Upper lobe of right lung (tissue), 1 donor: ENCODE measurements at regions not wholly inside any gene's neighbourhood (a gene's known extent, or its start where the extent isn't known, plus 50 kb on each side); places are given as distances from the start of the nearest gene placed in this dataset.
A peak's percentile ranks its signal among the peaks of the same experiment; 100 is the strongest.

ENCODE experiments used
- ATAC-seq: fragments of 200-7000 bp; cut with Tn5 transposase; one replicate; pipeline ENCODE4 v1.9.1; 2020; ENCODE audit warnings: mild to moderate bottlenecking, moderate library complexity
- DNase-seq: peaks from one replicate; pipeline ENCODE4 v3.0.0-alpha.2; 2020
- H3K27ac ChIP-seq: fragments of 200-600 bp; one replicate; pipeline ENCODE4 v1.8.0; 2022
- H3K27me3 ChIP-seq: fragments of 200-600 bp; one replicate; pipeline ENCODE4 v1.8.0; 2022; ENCODE audit warnings: mild to moderate bottlenecking
- H3K36me3 ChIP-seq: fragments of 200-600 bp; one replicate; pipeline ENCODE4 v1.8.0; 2022
- H3K4me1 ChIP-seq: fragments of 200-600 bp; one replicate; pipeline ENCODE4 v1.8.0; 2022
- H3K4me3 ChIP-seq: fragments of 200-600 bp; one replicate; pipeline ENCODE4 v1.8.0; 2022; ENCODE audit warnings: mild to moderate bottlenecking
- H3K9me3 ChIP-seq: fragments of 200-600 bp; one replicate; pipeline ENCODE4 v1.8.0; 2022
- intact Hi-C: fragments of 100-400 bp; cut with DNase I; formaldehyde crosslinking; loops from one replicate; pipeline ENCODE4 v1.11.0; 2022
- TF ChIP-seq, protein P1 (sequence below): fragments of 200-600 bp; IDR thresholded peaks from one replicate; pipeline ENCODE4 v1.8.0; 2022; ENCODE audit warnings: antibody characterized with exemption
- donor health status: DM: no; HTN: yes; CAD: no; lungs with severe emphysema.

- DNase-seq, result no peak
- no peaks in the 10 kb centered on the region for H3K4me1 ChIP-seq
- no peak overlapping the region for H3K4me3 ChIP-seq
- no peaks in the 10 kb centered on the region for H3K9me3 ChIP-seq
- no peak for ATAC-seq
- intact Hi-C loops, result no loop called here
- no peak overlapping the region for H3K27ac ChIP-seq
- no peaks in the 10 kb centered on the region for H3K27me3 ChIP-seq
- H3K36me3 ChIP-seq, result no peaks in the 10 kb centered on the region
- TF ChIP-seq, protein P1, sequence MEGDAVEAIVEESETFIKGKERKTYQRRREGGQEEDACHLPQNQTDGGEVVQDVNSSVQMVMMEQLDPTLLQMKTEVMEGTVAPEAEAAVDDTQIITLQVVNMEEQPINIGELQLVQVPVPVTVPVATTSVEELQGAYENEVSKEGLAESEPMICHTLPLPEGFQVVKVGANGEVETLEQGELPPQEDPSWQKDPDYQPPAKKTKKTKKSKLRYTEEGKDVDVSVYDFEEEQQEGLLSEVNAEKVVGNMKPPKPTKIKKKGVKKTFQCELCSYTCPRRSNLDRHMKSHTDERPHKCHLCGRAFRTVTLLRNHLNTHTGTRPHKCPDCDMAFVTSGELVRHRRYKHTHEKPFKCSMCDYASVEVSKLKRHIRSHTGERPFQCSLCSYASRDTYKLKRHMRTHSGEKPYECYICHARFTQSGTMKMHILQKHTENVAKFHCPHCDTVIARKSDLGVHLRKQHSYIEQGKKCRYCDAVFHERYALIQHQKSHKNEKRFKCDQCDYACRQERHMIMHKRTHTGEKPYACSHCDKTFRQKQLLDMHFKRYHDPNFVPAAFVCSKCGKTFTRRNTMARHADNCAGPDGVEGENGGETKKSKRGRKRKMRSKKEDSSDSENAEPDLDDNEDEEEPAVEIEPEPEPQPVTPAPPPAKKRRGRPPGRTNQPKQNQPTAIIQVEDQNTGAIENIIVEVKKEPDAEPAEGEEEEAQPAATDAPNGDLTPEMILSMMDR, result no peak
Measured at GRCh38 chr9:117875886-117876285, 171.7 kb downstream of the TLR4 start.

DNA sequence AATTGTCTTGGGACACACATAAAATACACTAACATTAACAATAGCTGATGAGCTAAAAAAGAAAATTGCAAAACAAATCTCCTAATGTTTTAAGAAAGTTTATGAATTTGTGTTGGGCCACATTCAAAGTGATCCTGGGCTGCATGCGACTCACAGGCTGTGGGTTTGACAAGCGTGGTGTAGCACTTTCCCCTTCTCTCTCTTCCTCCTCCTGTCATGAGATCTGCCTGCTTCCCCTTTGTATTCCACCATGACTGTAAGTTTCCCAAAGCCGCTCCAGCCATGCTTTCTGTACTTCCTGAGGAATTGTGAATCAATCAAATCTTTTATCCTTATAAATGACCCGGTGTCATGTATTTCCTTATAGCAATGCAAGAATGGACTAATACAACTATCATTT, 178.0 kb downstream of the TLR4 start:
- no peaks in the 10 kb centered on the region for H3K4me1 ChIP-seq
- no peak overlapping the region for H3K4me3 ChIP-seq
- no peaks in the 10 kb centered on the region for H3K36me3 ChIP-seq
- no peak for DNase-seq
- no peaks in the 10 kb centered on the region for H3K27me3 ChIP-seq
- intact Hi-C loops, result no loop called here
- no peak overlapping the region for H3K27ac ChIP-seq
- TF ChIP-seq, protein P1, result no peak
- peak; percentile 50 for ATAC-seq
- no peaks in the 10 kb centered on the region for H3K9me3 ChIP-seq

- DNase-seq (no peak), ATAC-seq (no peak)
- no peaks in the 10 kb centered on the region for H3K4me1 ChIP-seq
- no peaks in the 10 kb centered on the region for H3K27me3 ChIP-seq
- intact Hi-C loops, result no loop called here
- no peak overlapping the region for H3K27ac ChIP-seq
- H3K4me3 ChIP-seq, result no peak overlapping the region
- no peaks in the 10 kb centered on the region for H3K36me3 ChIP-seq
- TF ChIP-seq, protein P1, result no peak
- no peaks in the 10 kb centered on the region for H3K9me3 ChIP-seq
Measured at GRCh38 chr9:117886616-117887015, 182.4 kb downstream of the TLR4 start.

- no peak overlapping the region for H3K27ac ChIP-seq
- TF ChIP-seq, protein P1, result no peak
- H3K4me1 ChIP-seq, result no peaks in the 10 kb centered on the region
- intact Hi-C loops, result no loop called here
- no peak overlapping the region for H3K4me3 ChIP-seq
- H3K9me3 ChIP-seq, result no peaks in the 10 kb centered on the region
- no peaks in the 10 kb centered on the region for H3K27me3 ChIP-seq
- ATAC-seq (no peak), DNase-seq (no peak)
- no peaks in the 10 kb centered on the region for H3K36me3 ChIP-seq
Measured at GRCh38 chr9:117887383-117887782, 183.2 kb downstream of the TLR4 start.

- H3K4me1 ChIP-seq, result no peaks in the 10 kb centered on the region
- no peak overlapping the region for H3K27ac ChIP-seq
- intact Hi-C loops, result no loop called here
- no peaks in the 10 kb centered on the region for H3K36me3 ChIP-seq
- ATAC-seq (no peak), DNase-seq (no peak)
- no peak overlapping the region for H3K4me3 ChIP-seq
- H3K9me3 ChIP-seq, result no peaks in the 10 kb centered on the region
- no peaks in the 10 kb centered on the region for H3K27me3 ChIP-seq
- TF ChIP-seq, protein P1, result no peak
Measured at GRCh38 chr9:117887941-117888340, 183.7 kb downstream of the TLR4 start.

DNA sequence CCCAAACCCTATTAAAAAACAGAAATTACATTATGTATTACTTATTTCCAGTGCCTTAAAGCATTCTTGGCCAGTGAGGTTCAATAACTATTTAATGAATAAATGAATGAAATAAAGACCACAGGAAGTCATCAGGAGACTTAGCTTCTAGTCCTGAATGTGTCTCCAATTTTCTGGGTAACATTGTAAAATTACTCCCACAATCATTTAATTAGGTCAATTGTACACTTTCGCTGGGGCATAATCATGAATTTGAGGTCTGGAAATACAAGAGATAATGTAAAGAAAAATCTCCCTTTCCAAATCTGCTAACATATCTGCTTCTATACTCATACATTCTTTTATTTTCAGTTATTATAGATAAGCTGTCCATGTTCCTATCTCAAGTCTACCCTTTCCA, 199.2 kb downstream of the TLR4 start:
- DNase-seq (no peak), ATAC-seq (no peak)
- Histone ChIP-seq H3K36me3 (no peaks in the 10 kb centered on the region), H3K9me3 (no peaks in the 10 kb centered on the region), H3K4me1 (no peaks in the 10 kb centered on the region), H3K27me3 (no peaks in the 10 kb centered on the region), H3K27ac (no peak overlapping the region), H3K4me3 (no peak overlapping the region)
- intact Hi-C loops, result no loop called here
- TF ChIP-seq, protein P1, result no peak
